Heart right ventricle (tissue), 16 donors: ENCODE measurements at regions not wholly inside any gene's neighbourhood (a gene's known extent, or its start where the extent isn't known, plus 50 kb on each side); places are given as distances from the start of the nearest gene placed in this dataset.
"Not testable (repeated sequence)": the region's sequence is repeated elsewhere in the genome, so short reads cannot be mapped to it uniquely, and the experiment has no call there.

Experiments
- ATAC-seq, 8 donors: fragments of 200-7000 bp; cut with Tn5 transposase; one replicate each; pipeline ENCODE4 v1.9.1; 2020; ENCODE audit warnings: mild to moderate bottlenecking in 8 of 8, moderate library complexity in 8 of 8, moderate number of reproducible peaks in 1 of 8
- DNase-seq, 2 donors: peaks; one replicate each; pipeline ENCODE4 v3.0.0-alpha.2; 2020
- H3K27ac ChIP-seq, 10 donors: fragments of 200-600 bp; sonication (generic) in 2 of 10; one replicate each; pipeline versions ENCODE4 v1.5.0 to v1.8.0; 2020 to 2022; ENCODE audit warnings: mild to moderate bottlenecking in 3 of 10
- H3K27me3 ChIP-seq, 7 donors: fragments of 200-600 bp; one replicate each; pipeline ENCODE4 v1.8.0; 2021 to 2022; ENCODE audit warnings: mild to moderate bottlenecking in 2 of 7
- H3K36me3 ChIP-seq, 9 donors: fragments of 200-600 bp; sonication (generic) in 1 of 9; one replicate each; pipeline versions ENCODE4 v1.5.0 to v1.8.0; 2020 to 2022; ENCODE audit warnings: mild to moderate bottlenecking in 2 of 9
- H3K4me1 ChIP-seq, 9 donors: fragments of 200-600 bp; sonication (generic) in 1 of 9; one replicate each; pipeline versions ENCODE4 v1.5.0 to v1.8.0; 2020 to 2022; ENCODE audit warnings: mild to moderate bottlenecking in 4 of 9
- H3K4me3 ChIP-seq, 10 donors: fragments of 200-600 bp; sonication (generic) in 2 of 10; one replicate each; pipeline versions ENCODE4 v1.5.0 to v1.8.0; 2020 to 2022; ENCODE audit warnings: mild to moderate bottlenecking in 7 of 10, moderate library complexity in 2 of 10
- H3K9me3 ChIP-seq, 11 donors: fragments of 200-600 bp in 10 of 11; sonication (generic) in 2 of 11; one replicate each; pipeline versions ENCODE4 v1.5.0 to v1.8.0; 2013 to 2022; ENCODE audit warnings: mild to moderate bottlenecking in 2 of 11, control low read depth in 1 of 11, moderate library complexity in 1 of 11
- WGBS, 2 donors: extraction: QIAGEN DNeasy Blood & Tissue Kit; methylation state at CpG; one replicate each; pipeline ENCODE4 v1.1.7; 2013; ENCODE audit warnings: inconsistent platforms in 1 of 2; 5-methylcytosine and 5-hydroxymethylcytosine counted together
- intact Hi-C, 10 donors: fragments of 100-400 bp; cut with DNase I; formaldehyde crosslinking; loops; one replicate each; pipeline versions ENCODE4 v1.11.1 to v1.14.2; 2022
- TF ChIP-seq, protein P1 (sequence below), 9 donors: fragments of 200-600 bp; sonication (generic) in 2 of 9; IDR thresholded peaks; one replicate each; pipeline versions ENCODE4 v1.5.0 to v1.8.0; 2021 to 2022; ENCODE audit warnings: antibody characterized with exemption in 9 of 9, mild to moderate bottlenecking in 5 of 9, moderate library complexity in 1 of 9
- donor health status: Arrhythmogenic right ventricular cardiomyopathy.
- donor health status: ischemic (EF 13 %, LVEDD 7.1; RV severe dilation, severe dysfunction).
- donor health status: healthy with polysubstance abuse.
- donor health status: DM: no; HTN: yes; CAD: no.
- donor health status: DM: no; HTN: no; CAD: no.
- donor health status: ischemic (EF 25% LVEDD 6.9; RV normal size, moderate dysfunction).
- donor health status: ischemic (EF 25% LVEDD 5.7; RV mildly dilated, moderate dysfunction).
- donor health status: healthy.
- donor health status: DM: yes; HTN: yes; CAD: no.
- donor health status: Ischemic cardiomyopathy.
- donor health status: ischemic (EF 35%, LVEDD 5.7; RV mildly dilated, moderate dysfunction).
- donor health status: nonischemic (EF 11% LVEDD 7.7; RV severe dilation, severe dysfunction).
- donor health status: DM: yes; HTN: yes; CAD: no.
- donor health status: PGD.
- donor health status: ischemic (EF 29% LVEDD 5.4; RV normal size, mild dysfunction).
- donor health status: nonischemic (EF 23%, LVEDD 6.1; RV moderate dilation, normal function).

DNA sequence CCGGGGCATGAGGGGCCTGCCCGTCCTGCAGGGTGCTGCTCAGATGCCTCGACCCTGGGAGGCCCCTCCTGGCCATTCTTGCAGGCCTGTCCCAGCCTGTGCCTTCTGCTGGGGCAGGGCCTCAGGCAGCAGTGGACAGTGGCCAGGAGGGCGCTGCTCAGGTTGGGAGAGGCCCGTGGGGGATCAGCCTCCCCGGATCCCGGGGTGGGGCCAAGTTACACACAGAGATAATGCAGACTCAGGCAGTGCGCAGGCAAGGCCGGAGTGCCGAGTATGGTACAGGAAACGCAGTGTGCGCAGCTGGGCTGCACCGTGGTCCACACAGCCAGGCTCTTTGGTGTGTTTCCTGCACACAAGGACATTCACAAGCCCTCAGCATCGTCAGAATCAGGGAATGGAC is 147.6 kb downstream of the LAT start:
- peak in 3 of 8 donors; percentile 6 to 35 (median 31) for ATAC-seq
- H3K9me3 ChIP-seq, H3K27me3 ChIP-seq, H3K4me3 ChIP-seq, DNase-seq, H3K36me3 ChIP-seq, intact Hi-C loops: not testable (repeated sequence)
- Histone ChIP-seq H3K4me1 (peaks cover 11 to 47% (median 24%) of the 10 kb centered on the region in 9 donors), H3K27ac (peak overlapping the region in 1 of 10 donors; percentile 25)
- 69 to 73% methylated on average over 14 of the region's 14 CpGs for WGBS, 2 donors

DNA sequence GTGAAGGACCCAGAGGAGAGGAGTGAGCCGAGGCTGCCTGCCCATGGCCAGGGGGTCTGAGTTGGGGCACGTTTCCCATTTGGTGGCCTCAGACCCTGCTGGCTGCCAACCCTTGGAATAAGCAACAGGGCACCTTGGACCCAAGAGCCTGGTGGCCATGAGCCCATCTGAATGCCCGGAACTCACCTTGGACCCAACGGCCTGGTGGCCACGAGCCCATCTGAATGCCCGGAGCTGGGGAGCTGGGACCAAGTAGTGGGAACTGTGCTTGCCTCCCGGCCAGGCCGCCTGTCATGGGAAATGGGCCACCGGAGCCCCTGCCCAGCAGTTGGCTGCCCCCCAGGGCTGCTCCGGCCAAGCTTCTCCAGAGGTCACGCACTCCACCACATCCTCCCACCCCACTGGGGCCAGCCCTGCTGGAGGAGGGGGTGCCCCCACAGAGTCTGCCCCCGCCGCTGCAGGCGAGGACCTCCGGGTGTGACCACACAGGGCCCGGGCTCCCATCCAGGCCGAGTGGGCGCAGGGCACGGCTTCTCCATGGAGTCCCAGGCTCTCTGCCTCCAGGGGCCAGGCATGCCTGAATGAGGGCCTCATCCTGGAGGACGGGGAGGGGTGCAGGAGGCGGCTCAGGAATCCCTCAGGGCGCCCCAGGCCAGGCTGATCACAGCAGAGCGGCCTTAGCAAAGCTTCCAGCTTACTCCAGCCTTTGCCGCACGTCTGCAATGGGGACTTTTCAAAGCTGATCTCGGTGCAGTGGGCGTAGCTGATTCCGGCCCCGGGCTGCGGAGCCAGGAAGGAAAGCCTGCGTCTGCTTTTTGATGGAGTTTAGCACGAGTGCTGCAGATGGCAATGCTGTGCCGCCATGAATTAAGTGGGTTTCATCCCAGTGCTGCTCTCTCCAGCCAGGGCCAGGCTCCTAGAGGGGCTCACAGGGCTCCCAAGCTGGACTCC is 146.3 kb downstream of the LAT start:
- TF ChIP-seq, protein P1, sequence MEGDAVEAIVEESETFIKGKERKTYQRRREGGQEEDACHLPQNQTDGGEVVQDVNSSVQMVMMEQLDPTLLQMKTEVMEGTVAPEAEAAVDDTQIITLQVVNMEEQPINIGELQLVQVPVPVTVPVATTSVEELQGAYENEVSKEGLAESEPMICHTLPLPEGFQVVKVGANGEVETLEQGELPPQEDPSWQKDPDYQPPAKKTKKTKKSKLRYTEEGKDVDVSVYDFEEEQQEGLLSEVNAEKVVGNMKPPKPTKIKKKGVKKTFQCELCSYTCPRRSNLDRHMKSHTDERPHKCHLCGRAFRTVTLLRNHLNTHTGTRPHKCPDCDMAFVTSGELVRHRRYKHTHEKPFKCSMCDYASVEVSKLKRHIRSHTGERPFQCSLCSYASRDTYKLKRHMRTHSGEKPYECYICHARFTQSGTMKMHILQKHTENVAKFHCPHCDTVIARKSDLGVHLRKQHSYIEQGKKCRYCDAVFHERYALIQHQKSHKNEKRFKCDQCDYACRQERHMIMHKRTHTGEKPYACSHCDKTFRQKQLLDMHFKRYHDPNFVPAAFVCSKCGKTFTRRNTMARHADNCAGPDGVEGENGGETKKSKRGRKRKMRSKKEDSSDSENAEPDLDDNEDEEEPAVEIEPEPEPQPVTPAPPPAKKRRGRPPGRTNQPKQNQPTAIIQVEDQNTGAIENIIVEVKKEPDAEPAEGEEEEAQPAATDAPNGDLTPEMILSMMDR (IDR thresholded peaks at IDR 0.05), result peak in 1 of 9 donors; percentile 13

DNA sequence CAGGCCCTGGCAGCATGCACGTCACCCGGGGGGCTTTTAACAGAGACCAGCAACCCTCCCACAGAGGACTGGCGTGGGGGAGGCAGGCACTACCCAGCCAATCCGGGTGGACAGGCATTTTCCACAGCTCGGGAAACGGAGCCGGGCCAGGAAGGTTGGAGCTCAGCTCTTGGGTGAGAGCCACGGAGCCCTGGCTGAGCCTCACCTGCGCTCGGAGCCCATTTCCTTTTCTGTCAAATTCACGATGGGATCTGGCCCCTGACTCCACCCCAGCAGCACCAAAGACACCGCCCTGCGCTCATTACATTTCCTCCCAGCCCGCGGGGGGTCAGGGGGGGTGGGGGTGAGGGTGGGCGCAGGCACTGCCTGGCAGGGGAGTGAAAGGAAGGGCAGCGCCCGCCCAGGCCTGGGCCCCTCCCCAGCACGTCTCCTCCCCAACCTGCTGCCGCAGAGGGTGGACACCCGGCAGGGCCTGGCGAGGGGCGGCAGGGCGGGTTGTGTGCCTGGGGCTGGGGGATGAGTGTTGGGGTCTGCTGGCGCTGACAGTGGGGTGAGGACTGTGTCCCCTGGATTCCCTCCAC is 145.4 kb downstream of the LAT start:
- H3K4me3 ChIP-seq, intact Hi-C loops, H3K9me3 ChIP-seq, H3K27me3 ChIP-seq, DNase-seq, H3K36me3 ChIP-seq: not testable (repeated sequence)
- peak in 6 of 8 donors; percentile 6 to 31 (median 20) for ATAC-seq
- 69 to 81% methylated on average over 24 to 25 of the region's 25 CpGs for WGBS, 2 donors
- Histone ChIP-seq H3K4me1 (peaks cover 11 to 47% (median 26%) of the 10 kb centered on the region in 9 donors), H3K27ac (peak overlapping the region in 6 of 10 donors; percentile 55 to 76 (median 64))

More for the DNA sequence above, 146.3 kb downstream of the LAT start:
- intact Hi-C loops, H3K4me3 ChIP-seq, H3K36me3 ChIP-seq, H3K9me3 ChIP-seq, H3K27me3 ChIP-seq: not testable (repeated sequence)
- peak; percentile 40 to 73 (median 56) for ATAC-seq
- Histone ChIP-seq H3K27ac (peak overlapping the region in 9 of 10 donors; percentile 4 to 76 (median 63)), H3K4me1 (peaks cover 11 to 47% (median 24%) of the 10 kb centered on the region in 9 donors)
- peak in 1 of 2 donors; percentile 36 for DNase-seq
- 49 to 55% methylated on average over 27 to 33 of the region's 33 CpGs for WGBS, 2 donors

DNA sequence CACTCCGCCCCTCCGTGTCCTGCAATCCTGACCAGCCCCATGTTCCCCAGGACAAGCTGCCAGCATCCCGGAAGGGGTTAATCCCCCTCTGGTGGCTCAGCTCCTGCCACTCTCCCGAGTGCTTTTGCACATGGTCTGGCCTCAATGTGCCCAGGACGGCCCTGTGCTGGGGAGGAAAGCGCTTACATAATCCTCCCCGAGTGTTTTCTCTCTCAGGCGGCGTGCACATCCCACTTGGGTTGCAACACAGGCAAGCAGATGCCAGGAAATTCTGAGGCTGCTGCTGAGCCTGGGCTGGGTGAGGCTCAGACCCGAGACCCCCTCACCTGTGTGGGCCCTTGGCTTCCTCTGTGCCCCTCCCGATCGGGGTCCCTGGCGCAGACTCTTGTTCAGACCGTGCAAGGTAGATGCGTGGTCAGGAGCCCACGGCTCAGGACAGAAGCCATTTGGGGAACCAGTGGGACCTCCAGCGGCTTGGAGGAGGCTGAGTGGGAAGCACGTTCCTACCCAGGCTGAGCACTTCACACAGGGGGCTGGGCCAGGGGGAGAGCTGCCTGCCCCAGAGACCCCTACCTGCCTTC is 144.7 kb downstream of the LAT start:
- H3K36me3 ChIP-seq, H3K4me3 ChIP-seq, H3K9me3 ChIP-seq, intact Hi-C loops, H3K27me3 ChIP-seq: not testable (repeated sequence)
- Histone ChIP-seq H3K4me1 (peaks cover 11 to 47% (median 26%) of the 10 kb centered on the region in 9 donors), H3K27ac (peak overlapping the region in 6 of 10 donors; percentile 55 to 76 (median 64))
- peak in 1 of 2 donors; percentile 49 for DNase-seq
- ATAC-seq, result peak in 7 of 8 donors; percentile 4 to 65 (median 29)
- WGBS, 2 donors, result 71 to 72% methylated on average over 18 of the region's 18 CpGs

DNA sequence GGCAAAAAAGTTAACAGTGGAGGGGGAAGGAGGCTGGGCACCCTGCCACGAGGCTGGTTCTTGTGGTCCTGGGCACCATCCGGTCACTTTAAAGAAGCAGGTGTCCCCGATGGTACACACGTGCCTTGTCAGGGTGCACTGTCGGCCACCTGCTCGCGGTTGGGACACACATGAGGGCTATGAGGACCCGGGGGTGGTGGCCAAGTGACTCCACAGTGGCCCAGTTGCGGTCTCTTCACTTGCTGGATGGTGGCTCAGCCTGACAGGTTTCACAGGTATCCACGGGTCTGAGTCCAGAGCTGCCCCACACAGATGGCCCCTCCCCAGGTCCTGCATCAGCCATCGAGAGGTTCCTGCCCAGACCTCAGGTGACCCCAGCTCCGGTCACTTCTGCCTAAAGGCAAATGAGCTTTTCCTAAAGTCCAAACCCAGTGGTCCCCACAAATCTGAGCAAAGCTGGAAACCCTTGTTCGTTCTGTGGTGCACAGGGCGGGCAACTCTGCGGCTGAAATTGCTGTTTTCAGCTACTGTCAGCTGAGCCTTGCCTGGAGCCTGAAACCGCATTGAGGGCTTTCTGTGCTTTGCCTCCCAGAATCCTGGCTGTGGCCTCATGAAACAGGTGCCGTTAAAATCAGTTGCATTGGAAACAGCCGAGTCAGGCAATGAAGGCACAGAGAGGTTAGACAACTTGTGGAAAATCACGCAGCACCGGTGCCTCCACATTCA is 144.0 kb downstream of the LAT start:
- H3K27me3 ChIP-seq, ATAC-seq, H3K9me3 ChIP-seq, intact Hi-C loops, DNase-seq, H3K4me3 ChIP-seq, H3K36me3 ChIP-seq: not testable (repeated sequence)
- 73 to 81% methylated on average over 20 of the region's 20 CpGs for WGBS, 2 donors
- Histone ChIP-seq H3K4me1 (peaks cover 11 to 47% (median 26%) of the 10 kb centered on the region in 9 donors), H3K27ac (peak overlapping the region in 2 of 10 donors; percentile 55 to 63)

DNA sequence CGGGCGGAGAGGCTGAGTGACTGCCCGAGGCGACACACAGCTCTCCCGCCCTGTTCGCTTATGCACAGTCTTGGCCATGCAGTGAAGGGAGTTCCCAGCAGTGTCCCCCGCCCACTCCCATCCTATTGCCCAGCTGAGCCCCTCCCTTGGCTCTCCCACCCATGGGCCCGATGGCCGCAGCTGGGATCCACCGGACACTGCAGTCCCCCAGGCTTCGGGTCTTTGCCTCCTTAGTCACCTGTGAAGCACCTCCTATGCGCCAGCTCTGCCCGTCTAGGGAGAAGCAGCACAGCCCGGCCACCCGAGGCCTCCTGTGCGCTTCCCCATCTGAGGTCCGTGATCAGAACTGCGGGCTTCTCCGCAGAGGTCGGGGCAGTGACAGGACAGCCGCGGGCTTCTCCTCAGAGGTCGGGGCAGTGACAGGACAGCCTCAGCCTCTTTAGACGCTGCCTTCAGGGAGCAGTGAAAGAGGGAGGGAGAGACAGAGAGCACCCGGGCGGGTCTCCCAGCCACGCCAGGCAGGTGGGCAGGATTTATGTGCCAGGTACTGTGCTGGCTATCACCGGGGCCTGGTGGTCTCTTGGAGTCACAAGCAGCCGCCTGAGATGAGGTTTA is 143.1 kb downstream of the LAT start:
- intact Hi-C loops, H3K4me3 ChIP-seq, H3K36me3 ChIP-seq, H3K27ac ChIP-seq, H3K9me3 ChIP-seq, ATAC-seq, H3K27me3 ChIP-seq, DNase-seq: not testable (repeated sequence)
- whole genome bisulfite sequencing, 2 donors, result 83% methylated on average over 27 to 29 of the region's 29 CpGs
- peaks cover 11 to 46% (median 26%) of the 10 kb centered on the region in 9 donors for H3K4me1 ChIP-seq
